Panc1 (cell line): ENCODE measurements at regions not wholly inside any gene's neighbourhood (a gene's known extent, or its start where the extent isn't known, plus 50 kb on each side); places are given as distances from the start of the nearest gene placed in this dataset.

Experiments used
- ATAC-seq: fragments of 200-7000 bp; cut with Tn5 transposase; 2 replicates; pipeline ENCODE4 v1.9.1; 2020; ENCODE audit warnings: mild to moderate bottlenecking, moderate library complexity
- BruUV-seq: library from RNA; stranded (reverse); fragments of 400-500 nt; replicated peaks from 2 replicates; lab custom pipeline; 2021; lab: Mats Ljungman, UMichigan
- CTCF ChIA-PET: fragments of 300-600 bp; sonication (Branson Sonifier 250); formaldehyde crosslinking; loops from one replicate; lab custom pipeline; 2022; ENCODE audit warnings: antibody characterized with exemption; lab: Charles Lee
- POLR2A ChIA-PET: fragments of 300-600 bp; sonication (Branson Sonifier 250); formaldehyde crosslinking; loops from one replicate; lab custom pipeline; 2022; ENCODE audit warnings: antibody characterized with exemption; lab: Charles Lee
- DNase-seq: peaks from one replicate; pipeline ENCODE4 v3.0.0-alpha.2; 2010; ENCODE audit warnings: low read depth, low spot score
- H3K27ac ChIP-seq: 2 replicates; pipeline ENCODE4 v1.5.1; 2011; ENCODE audit warnings: mild to moderate bottlenecking, low read length, inconsistent platforms
- H3K27me3 ChIP-seq: fragments of 200-500 bp; sonication (Bioruptor generic); 2 replicates; pipeline ENCODE4 v1.6.0; 2014; ENCODE audit warnings: low read length, inconsistent platforms; ENCODE audit not compliant: control insufficient read depth, insufficient read depth
- H3K36me3 ChIP-seq: fragments of 200-500 bp; sonication (Bioruptor generic); 2 replicates; pipeline ENCODE4 v1.5.1; 2014; ENCODE audit warnings: inconsistent platforms, mild to moderate bottlenecking, low read length, moderate library complexity; ENCODE audit not compliant: control insufficient read depth, insufficient read depth
- H3K4me1 ChIP-seq: 2 replicates; pipeline ENCODE4 v1.5.1; 2011; ENCODE audit warnings: inconsistent platforms, mild to moderate bottlenecking, low read length, moderate library complexity; ENCODE audit not compliant: control insufficient read depth, insufficient read depth
- H3K4me3 ChIP-seq, 2 experiments: 2 replicates each; pipeline ENCODE4 v1.5.1; 2011 to 2012; ENCODE audit warnings: low read depth in 2 of 2, low read length in 2 of 2, mild to moderate bottlenecking in 2 of 2, inconsistent platforms in 1 of 2, moderate library complexity in 1 of 2
- H3K9me3 ChIP-seq: fragments of 200-500 bp; sonication (Bioruptor generic); 2 replicates; pipeline ENCODE4 v1.5.1; 2014; ENCODE audit warnings: low read depth, mild to moderate bottlenecking, inconsistent platforms, low read length, moderate library complexity; ENCODE audit not compliant: control insufficient read depth, insufficient read depth
- POLR2AphosphoS5 ChIP-seq: IDR thresholded peaks from 2 replicates; pipeline ENCODE4 v1.6.1; 2012; ENCODE audit warnings: mild to moderate bottlenecking, low read depth, low read length, moderate library complexity
- SIN3A ChIP-seq: IDR thresholded peaks from 2 replicates; pipeline ENCODE4 v1.6.1; 2012; ENCODE audit warnings: low read depth, mild to moderate bottlenecking, low read length, moderate library complexity, borderline replicate concordance; ENCODE audit not compliant: insufficient read depth
- TCF7L2 ChIP-seq: IDR thresholded peaks from 2 replicates; pipeline ENCODE4 v1.6.1; 2011; ENCODE audit warnings: mild to moderate bottlenecking, low read depth, low read length, inconsistent platforms
- in situ Hi-C: cut with HindIII; loops from 2 replicates; pipeline ENCODE4 v1.10.0; 2016; ENCODE audit warnings: low sequenced_read_pairs, low pct_unique_long_range_greater_than_20kb
- intact Hi-C: fragments of 100-400 bp; cut with micrococcal nuclease; formaldehyde crosslinking; loops from one replicate; pipeline ENCODE4 v1.10.0; 2022; ENCODE audit not compliant: unreplicated experiment
- TF ChIP-seq, protein P1 (sequence below), 2 experiments: IDR thresholded peaks; 2 replicates each; pipeline ENCODE4 v1.6.1; 2011 to 2012; ENCODE audit warnings: low read depth in 2 of 2, control low read depth in 1 of 2, low read length in 1 of 2, mild to moderate bottlenecking in 1 of 2, moderate library complexity in 1 of 2; ENCODE audit not compliant: insufficient read depth in 1 of 2
- TF ChIP-seq, protein P2 (sequence below): fragments of 450-650 bp; IDR thresholded peaks from 2 replicates; pipeline ENCODE4 v1.5.1; 2017; ENCODE audit warnings: mild to moderate bottlenecking

DNA sequence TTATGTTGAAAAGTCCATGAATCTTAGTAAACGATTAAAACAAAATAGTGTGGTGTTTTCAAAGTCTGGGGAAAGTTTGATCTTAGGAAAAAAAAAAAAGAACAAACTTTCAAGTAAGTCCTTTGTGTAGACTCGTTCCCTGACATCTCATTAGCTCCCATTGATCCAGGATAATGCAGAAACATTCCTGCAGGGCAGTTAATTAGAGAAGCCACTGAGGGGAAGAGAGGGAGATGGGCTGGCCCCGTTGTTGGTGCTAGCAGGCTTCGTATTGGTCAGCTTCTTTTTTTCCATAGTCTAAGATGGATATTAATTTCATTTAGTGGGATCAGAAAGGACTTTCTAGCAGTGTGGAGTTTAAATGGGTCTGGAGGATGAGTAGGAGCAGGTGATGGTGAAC, 340.2 kb downstream of the DRD1 start:
- ATAC-seq = no peak
- ChIA-PET CTCF (no interaction called here), POLR2A (no interaction called here)
- BruUV-seq = no TSS peak
- intact Hi-C loops = no loop called here
- Histone ChIP-seq H3K4me3 (no peak overlapping the region), H3K27me3 (peaks cover 2% of the 10 kb centered on the region; the same call in 1 of the 2 replicates), H3K9me3 (no peaks in the 10 kb centered on the region), H3K4me1 (no peaks in the 10 kb centered on the region), H3K36me3 (no peaks in the 10 kb centered on the region), H3K27ac (no peak overlapping the region)
- TF ChIP-seq, protein P1, sequence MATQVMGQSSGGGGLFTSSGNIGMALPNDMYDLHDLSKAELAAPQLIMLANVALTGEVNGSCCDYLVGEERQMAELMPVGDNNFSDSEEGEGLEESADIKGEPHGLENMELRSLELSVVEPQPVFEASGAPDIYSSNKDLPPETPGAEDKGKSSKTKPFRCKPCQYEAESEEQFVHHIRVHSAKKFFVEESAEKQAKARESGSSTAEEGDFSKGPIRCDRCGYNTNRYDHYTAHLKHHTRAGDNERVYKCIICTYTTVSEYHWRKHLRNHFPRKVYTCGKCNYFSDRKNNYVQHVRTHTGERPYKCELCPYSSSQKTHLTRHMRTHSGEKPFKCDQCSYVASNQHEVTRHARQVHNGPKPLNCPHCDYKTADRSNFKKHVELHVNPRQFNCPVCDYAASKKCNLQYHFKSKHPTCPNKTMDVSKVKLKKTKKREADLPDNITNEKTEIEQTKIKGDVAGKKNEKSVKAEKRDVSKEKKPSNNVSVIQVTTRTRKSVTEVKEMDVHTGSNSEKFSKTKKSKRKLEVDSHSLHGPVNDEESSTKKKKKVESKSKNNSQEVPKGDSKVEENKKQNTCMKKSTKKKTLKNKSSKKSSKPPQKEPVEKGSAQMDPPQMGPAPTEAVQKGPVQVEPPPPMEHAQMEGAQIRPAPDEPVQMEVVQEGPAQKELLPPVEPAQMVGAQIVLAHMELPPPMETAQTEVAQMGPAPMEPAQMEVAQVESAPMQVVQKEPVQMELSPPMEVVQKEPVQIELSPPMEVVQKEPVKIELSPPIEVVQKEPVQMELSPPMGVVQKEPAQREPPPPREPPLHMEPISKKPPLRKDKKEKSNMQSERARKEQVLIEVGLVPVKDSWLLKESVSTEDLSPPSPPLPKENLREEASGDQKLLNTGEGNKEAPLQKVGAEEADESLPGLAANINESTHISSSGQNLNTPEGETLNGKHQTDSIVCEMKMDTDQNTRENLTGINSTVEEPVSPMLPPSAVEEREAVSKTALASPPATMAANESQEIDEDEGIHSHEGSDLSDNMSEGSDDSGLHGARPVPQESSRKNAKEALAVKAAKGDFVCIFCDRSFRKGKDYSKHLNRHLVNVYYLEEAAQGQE (IDR thresholded peaks at IDR 0.05; ENCODE audit: insufficient read depth in 1 of 2, low read depth in 2 of 2, low read length in 1 of 2) = no peak
- TF ChIP-seq POLR2AphosphoS5 (no peak), TCF7L2 (no peak), SIN3A (no peak)
- TF ChIP-seq, protein P2, sequence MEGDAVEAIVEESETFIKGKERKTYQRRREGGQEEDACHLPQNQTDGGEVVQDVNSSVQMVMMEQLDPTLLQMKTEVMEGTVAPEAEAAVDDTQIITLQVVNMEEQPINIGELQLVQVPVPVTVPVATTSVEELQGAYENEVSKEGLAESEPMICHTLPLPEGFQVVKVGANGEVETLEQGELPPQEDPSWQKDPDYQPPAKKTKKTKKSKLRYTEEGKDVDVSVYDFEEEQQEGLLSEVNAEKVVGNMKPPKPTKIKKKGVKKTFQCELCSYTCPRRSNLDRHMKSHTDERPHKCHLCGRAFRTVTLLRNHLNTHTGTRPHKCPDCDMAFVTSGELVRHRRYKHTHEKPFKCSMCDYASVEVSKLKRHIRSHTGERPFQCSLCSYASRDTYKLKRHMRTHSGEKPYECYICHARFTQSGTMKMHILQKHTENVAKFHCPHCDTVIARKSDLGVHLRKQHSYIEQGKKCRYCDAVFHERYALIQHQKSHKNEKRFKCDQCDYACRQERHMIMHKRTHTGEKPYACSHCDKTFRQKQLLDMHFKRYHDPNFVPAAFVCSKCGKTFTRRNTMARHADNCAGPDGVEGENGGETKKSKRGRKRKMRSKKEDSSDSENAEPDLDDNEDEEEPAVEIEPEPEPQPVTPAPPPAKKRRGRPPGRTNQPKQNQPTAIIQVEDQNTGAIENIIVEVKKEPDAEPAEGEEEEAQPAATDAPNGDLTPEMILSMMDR = no peak
- in situ Hi-C loops = no loop called here
- no peak for DNase-seq

DNA sequence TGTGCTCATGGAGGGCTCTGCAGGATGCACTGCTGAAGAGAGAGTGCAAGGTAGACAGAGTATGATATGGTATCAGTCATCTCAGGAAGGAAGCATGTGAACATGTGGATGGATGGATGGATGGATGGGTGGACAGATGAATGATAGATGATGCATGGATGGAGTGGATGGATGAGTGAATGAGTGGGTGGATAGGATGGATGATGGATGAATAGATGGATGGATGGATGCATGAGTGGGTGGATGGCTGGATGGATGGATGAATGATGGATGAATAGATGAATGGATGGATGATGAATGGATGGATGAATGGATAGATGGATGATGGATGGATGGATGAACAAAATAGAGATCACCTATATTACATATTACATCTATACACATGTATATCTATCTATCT, 341.3 kb downstream of the DRD1 start:
- no peak for ATAC-seq
- no peaks in the 10 kb centered on the region for H3K9me3 ChIP-seq
- DNase-seq = no peak
- TF ChIP-seq, protein P1 (IDR thresholded peaks at IDR 0.05; ENCODE audit: insufficient read depth in 1 of 2, low read depth in 2 of 2, low read length in 1 of 2) = no peak
- no peak for TF ChIP-seq SIN3A
- no peak for TF ChIP-seq TCF7L2
- TF ChIP-seq, protein P2 = no peak
- TF ChIP-seq POLR2AphosphoS5 = no peak
- H3K4me3 ChIP-seq = no peak overlapping the region
- BruUV-seq = no TSS peak
- POLR2A ChIA-PET = no interaction called here
- no peak overlapping the region for H3K27ac ChIP-seq
- intact Hi-C loops (no loop called here), in situ Hi-C loops (no loop called here)
- H3K27me3 ChIP-seq = peaks cover 2% of the 10 kb centered on the region; the same call in 1 of the 2 replicates
- H3K4me1 ChIP-seq = no peaks in the 10 kb centered on the region
- CTCF ChIA-PET = no interaction called here
- H3K36me3 ChIP-seq = no peaks in the 10 kb centered on the region
